ENCODE measurements at regions not wholly inside any gene's neighbourhood (a gene's known extent, or its start where the extent isn't known, plus 50 kb on each side); places are given as distances from the start of the nearest gene placed in this dataset.
"Not testable (repeated sequence)": the region's sequence is repeated elsewhere in the genome, so short reads cannot be mapped to it uniquely, and the experiment has no call there.

- DNase-seq = peak; percentile 8
Observed at GRCh38 chr20:51184289-51184688, 161.4 kb upstream of the KCNG1 start.

DNA sequence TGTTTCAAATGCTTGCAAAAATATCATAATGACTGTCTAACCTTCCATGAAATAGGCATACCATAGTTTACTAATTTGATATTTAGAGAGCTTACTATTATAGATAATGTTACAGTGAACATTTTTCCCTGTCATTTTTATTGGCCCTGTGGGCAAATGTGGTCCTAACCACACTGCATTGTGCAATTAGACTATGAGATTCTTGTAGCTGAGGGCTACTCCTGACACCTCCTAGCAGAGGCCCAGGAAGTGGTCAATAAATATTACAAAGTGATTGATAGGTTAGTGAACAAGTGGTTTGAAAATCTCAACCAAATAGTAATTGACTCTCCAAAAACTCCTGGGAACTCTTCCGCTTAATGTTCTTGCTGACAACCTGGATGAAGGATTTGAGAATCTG is 160.5 kb upstream of the KCNG1 start:
- DNase-seq = no peak

GRCh38 chr20:51182571-51182970 is 159.7 kb upstream of the KCNG1 start:
- DNase-seq = no peak

DNA sequence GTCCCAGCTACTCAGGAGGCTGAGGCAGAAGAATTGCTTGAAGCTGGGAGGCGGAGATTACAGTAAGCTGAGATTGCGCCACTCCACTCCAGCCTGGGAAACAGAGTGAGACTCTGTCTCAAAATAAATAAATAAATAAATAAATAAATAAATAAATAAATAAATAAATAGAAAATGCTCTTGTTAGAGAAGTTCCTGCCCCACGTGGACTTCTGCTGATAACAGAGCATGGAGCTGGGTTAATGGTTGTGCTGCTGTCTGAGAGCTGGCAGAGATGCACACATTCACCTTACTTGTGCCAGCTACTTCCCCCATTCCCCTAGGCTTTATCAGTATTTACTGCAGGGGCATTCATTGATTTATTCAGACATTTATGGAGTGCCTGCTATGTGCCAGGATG is 155.2 kb upstream of the KCNG1 start:
- DNase-seq = no peak

GRCh38 chr20:51176876-51177275 is 154.0 kb upstream of the KCNG1 start:
- DNase-seq = no peak

GRCh38 chr20:51176446-51176845 is 153.5 kb upstream of the KCNG1 start:
- DNase-seq = no peak

- no peak for DNase-seq
Observed at GRCh38 chr20:51175724-51176123, 152.8 kb upstream of the KCNG1 start.

GRCh38 chr20:51175156-51175555 is 152.2 kb upstream of the KCNG1 start:
- DNase-seq = no peak

DNA sequence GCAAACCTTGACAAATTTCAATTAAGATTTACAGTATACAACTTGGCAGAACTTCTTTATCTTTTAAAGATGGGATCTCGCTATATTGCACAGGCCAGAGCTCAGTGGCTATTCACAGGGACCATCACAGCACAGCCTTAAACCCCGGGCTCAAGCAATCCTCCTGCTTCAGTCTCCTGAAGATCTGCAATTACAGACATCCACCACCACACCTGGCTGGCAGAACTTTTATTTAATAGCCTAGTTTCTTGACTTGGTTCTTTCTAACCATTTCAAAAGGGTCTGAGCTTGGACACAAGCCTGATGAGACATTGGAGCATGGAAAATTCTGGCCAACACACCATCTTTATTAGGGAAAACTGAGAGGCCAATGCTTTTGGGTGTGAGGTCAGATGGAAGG is 151.6 kb upstream of the KCNG1 start:
- DNase-seq = no peak

- DNase-seq = no peak
Observed at GRCh38 chr20:51172558-51173428, 149.9 kb upstream of the KCNG1 start.

GRCh38 chr20:51171141-51171540 is 148.2 kb upstream of the KCNG1 start:
- DNase-seq = no peak

DNA sequence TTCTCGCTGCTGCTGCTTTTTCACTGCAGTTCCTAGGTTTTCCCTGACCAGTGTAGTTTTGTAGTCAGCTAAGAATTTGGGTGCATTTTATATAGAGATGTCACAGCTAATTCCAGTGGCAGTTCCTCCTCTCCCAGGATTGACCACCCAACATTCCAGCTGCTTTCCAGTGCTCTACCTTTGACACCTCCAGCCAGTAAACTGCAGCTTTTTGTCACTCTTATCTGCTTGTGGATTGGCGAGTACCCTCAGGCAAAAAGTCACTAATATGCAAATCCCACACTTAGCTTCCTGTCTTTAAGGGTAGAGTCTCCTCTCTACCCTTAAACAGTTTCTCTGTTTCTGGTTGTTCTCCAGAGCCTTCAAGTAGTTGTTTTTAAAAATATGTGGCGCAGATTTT is 146.9 kb upstream of the KCNG1 start:
- no peak for DNase-seq

DNA sequence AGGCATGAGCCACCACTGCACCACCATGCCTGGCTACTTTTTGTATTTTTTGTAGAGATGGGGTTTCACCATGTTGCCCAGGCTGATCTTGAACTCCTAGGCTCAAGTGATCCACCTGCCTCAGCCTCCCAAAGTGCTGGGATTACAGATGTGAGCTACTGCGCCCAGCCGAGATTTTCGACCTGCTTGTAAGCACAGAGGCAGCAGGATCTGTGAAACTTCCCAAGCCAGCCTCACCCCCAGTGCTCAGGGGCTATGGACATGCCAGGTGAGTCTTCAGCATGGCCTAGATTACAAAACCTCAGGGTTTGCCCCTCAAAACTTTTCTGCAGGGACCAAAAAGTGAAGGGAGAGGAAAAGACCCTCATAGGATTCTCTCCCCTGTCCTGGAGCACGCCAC is 145.0 kb upstream of the KCNG1 start:
- not testable (repeated sequence) for DNase-seq

DNA sequence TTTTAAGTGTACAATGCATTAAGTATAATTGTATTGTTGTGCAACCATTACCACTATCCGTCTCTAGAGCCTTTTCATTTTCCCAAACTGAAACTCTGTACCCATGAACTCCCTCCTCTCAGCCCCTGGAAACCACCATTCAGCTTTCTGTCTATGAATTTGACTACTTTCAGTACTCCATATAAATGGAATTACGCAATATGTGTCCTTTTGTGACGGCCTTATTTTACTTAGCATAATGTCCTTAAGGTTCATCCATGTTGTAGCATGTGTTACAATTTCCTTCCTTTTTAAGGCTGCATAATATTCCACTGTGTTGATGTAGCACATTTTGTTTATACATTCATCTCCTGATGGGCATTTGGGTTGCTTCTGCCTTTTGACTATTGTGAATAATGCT is 143.6 kb upstream of the KCNG1 start:
- DNase-seq = no peak

DNA sequence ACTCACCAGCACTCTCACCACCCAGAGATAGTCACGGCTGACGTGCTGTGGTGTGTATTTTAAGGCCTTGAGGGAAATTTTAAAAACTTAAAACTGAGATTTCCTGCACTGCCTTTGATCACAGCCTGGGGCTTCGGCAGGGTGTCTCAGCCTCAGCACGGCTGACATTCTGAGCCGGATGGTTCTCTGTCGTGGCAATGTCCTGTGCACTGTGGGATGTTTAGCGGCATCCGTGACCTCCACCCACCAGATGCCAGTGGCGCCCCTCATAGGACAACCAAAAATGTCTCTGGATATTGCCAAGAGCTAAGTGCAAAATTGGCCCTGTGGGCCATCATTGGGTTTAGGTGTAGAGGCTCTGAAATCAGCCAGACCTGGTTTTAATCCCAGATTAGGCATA is 142.2 kb upstream of the KCNG1 start:
- DNase-seq = no peak

GRCh38 chr20:51164731-51165130 is 141.8 kb upstream of the KCNG1 start:
- DNase-seq = no peak

DNA sequence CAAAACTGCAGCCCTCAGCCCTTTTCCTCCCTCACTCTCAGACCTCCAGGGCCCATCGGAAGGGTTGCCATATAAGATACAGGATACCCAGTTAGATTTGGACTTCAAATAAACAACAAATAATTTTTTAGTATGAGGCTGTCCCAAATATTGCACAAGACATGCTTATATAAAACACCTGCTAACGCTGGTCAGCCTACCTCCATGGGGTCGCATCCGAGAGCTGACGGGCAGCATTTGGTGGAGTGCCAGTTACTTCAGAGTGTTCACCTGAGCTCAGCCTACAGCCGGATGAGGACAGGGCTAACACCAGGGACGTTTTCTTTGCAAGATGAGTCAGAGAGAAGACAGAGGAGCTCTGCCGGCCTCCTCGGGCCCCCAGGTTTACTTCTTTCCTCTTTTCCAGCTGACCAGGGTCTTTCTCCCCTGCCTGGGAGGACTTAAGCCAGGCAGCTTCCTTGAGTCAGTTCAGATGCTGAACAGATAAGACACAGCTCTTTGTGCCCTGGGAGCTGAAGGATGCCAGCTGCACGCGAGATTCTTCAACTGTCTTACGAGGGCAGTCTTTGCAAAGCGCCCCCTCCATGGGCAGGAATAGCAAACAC is 141.2 kb upstream of the KCNG1 start:
- no peak for DNase-seq

- DNase-seq = no peak
Observed at GRCh38 chr20:51162015-51162414, 139.1 kb upstream of the KCNG1 start.

- no peak for DNase-seq
Observed at GRCh38 chr20:51160821-51161220, 137.9 kb upstream of the KCNG1 start.

DNA sequence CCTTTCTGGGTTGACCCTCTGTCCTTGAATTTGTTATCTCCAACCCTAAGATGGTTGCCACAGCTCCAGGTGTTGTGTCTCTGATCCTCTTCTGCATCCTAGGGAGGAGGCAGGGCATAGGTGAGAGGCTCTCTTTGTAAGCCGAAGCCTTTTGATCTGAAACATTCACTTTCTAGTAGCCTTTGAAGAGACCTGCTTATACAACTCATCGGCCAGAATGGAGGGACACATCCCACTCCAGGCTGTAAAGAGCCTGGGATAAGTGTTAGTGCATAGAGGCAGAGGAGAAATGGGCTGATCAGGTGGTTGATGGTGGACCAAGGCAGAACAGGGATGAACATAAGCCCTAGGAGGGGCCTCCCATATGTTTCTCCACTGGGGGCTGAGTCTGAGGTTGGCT is 137.1 kb upstream of the KCNG1 start:
- no peak for DNase-seq

DNA sequence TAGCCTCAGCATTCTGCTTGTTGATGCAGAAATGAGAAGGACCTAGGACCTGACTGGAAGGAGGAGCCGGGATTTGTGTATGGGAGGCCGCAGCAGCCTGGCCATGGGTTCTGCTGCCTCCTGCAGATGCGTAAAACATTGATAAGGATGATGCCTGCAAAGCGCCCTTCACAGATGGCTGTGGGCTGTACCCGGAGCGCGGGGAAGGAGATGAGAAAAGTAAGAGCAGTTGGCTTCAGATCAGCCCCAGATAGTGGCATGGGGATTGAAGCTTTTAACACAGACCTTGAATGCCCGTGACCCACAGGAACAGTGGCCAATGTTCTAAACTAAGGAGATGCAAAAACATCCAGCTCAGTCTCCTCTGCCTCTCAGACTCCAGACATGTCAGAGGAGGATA is 136.4 kb upstream of the KCNG1 start:
- DNase-seq = no peak

GRCh38 chr20:51158226-51158625 is 135.3 kb upstream of the KCNG1 start:
- DNase-seq = no peak

DNA sequence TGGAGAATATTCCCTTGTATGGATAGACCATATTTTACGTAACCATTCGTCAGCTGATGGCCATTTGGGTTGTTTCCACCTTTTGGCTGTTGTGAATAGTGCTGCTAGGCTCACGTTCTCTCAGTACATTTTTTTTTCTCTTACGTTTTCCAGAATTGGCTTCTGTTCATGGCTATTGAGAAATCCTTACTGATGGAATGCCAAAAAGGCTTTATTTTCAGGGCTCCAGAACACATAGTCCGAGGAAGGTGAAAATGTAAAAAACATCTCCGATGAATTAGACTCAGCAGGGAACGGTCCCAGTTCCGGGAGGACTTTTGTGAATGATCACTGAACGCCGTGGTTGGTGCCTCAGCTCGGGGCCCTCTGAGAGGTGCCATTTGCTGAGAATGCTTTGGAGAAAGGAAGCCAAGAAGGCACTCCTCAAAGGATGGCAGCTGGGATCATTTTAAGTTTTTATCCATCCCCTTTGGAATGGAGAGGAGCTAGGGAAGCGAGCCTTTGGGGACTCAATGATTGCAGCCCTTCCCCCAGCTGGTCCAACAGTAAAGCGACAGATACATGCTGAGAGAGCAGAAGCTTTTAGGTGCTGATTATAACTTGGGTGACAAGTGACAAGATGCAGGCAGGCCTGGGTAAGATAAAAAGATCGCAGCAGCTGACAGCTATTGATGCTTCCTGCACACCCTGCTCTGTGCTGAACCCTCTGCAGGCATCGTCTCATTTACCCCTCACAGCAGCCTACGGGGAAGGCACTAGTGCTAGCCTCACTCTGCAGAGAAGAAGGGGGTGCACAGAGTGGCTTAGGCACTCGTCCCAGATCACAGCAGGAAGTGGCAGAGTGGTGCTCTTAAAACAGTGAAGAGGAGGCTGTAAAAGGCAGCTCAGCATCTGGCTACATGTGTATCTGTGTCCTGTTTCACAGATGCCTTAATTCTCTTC is 133.4 kb upstream of the KCNG1 start:
- DNase-seq = peak; percentile 39

Data from HCEC 1CT (cell line).